Stimulated activated CD8-positive, alpha-beta memory T cell treated with anti-CD3 and anti-CD28 coated beads, Interleukin-15, amount 100 ng/mL, for 48 hours (primary cell): ENCODE measurements at regions not wholly inside any gene's neighbourhood (a gene's known extent, or its start where the extent isn't known, plus 50 kb on each side); places are given as distances from the start of the nearest gene placed in this dataset.
"Not testable (repeated sequence)": the region's sequence is repeated elsewhere in the genome, so short reads cannot be mapped to it uniquely, and the experiment has no call there.

Source experiments
- DNase-seq, 2 donors: peaks; one replicate each; pipeline ENCODE4 v3.0.0-alpha.2; 2020; ENCODE audit warnings: low read depth in 2 of 2

- DNase-seq = no peak
These were observed 158.1 kb upstream of the ANXA10 start for GRCh38 chr4:167934216-167934615.

DNA sequence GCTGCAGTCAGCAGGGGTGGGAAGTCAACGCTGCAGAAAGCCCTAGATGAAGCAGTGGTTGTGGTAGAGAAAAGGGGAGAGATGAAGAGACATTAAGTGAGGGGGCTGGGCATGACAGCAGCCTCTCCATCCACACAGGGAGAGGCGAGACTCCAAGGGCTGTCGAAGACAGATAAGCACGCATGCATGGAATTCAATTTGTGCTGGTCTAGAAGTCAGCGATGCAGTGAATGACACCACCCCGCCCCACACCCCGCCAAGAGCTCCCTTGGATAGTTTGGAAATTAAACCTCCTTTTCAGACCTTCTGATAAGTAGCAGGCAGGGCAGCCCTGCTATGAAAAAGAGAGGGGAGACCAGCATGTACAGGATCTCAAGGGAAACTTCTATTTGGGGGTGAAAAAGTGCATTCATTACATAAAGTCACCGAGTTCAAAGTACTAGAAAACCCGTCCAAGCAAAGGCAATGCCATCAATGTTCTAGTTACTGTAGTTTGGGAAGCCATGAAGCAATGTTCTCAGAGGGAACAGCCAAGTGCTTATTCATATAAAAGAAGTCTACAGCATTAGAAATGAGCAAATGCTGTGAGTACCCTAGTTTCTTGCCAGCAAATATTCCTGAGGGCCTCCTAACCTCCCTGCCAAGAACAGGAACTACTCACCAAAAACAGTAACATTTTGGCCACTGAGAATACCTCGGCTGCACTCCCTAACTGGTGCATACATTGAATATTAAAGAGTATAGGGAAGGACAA is 152.3 kb upstream of the ANXA10 start:
- no peak for DNase-seq

DNA sequence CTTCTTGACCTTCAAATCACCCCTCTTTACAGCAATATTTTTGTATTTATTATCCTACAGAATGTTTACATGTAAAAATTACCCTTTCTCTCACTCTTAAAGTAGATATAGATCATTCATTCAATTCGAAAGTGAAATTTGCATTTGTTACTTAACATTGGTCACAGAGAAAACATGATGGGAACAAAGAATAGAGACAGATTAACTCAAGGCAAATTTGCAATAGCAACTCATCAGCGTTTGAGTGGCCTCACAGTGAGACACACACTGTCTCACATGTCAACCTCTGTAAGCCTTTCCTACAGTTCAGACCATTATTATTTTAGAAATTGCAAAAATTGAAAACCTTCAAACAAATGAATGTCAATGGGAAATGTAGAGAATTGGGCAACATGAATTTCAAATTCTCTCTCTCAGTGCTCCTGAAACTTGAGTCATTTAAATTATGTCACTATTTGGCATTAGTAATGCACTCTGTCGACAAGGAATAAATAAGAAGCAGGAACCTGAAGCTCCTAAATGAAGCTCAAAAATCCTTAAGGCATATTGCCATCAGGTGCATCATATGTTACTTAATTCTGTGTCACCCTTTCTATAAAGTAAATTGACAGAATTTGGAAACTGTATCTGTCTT is 148.3 kb upstream of the ANXA10 start:
- DNase-seq = no peak

- no peak for DNase-seq
These were observed 147.6 kb upstream of the ANXA10 start for GRCh38 chr4:167944721-167945120.

DNA sequence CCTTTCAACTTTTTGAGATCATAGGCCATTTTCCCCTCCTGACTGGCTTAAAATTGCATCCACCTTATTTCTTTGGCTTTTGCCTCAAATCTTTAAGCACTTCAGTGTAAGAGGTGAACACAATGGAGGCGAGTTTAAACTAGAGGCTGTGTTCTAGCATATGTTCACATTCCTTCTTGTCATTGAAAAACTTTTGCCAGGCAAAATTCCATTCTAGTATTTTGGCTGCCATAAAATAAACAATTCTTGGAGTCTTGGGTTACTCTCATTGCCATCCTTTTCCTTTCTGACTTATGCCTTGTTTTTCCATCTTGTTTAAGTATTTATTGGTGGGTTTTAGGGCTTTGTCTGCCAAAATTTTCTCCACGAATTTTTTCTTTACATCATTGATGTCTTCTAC is 137.3 kb upstream of the ANXA10 start:
- no peak for DNase-seq

- DNase-seq = no peak
These were observed 135.7 kb upstream of the ANXA10 start for GRCh38 chr4:167956676-167957075.

DNA sequence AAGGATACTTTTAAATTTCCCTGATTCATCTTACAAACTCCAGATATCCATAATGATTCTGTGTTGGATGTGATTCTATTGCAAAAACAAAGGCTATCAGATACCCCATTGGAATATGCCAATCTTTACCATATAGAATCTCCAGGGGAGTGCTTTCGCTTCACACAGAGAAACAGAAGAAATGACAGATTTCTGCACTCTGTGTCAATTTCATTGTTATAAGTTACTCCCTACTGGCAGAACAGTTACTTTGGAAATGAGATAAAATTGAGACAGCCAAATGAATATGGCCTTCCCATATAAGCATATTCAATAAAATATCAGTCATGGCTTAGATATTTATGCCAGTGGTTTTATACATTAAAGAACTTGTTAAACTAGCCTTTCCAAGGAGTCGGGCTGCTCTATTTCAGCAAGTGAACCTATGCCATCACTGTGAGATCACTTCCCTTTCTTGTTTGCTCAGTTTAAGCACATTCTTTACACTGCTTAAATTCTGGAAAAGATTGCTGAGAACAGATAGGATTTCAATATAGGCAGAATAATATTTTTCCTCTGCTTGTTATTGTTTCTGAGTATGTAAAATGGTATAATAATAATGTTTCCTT is 127.5 kb upstream of the ANXA10 start:
- DNase-seq = no peak

DNA sequence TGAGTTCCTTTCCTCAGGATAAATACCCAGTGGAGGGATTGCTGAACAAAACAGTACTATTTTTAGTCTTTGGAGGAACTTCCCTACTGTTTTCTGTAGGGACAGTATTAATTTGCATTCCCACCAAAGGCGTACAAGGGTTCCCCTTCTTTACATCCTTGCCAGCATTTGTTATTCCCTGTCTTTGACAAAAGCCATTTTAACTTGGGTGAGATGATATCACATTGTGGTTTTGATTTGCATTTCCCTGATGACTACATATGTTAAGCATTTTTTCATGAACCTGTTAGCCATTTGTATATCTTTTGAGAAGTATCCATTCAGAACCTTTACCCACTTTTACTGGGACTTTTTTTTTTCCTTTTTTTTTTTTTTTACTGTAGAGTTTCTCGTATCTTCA is 126.2 kb upstream of the ANXA10 start:
- no peak for DNase-seq

DNA sequence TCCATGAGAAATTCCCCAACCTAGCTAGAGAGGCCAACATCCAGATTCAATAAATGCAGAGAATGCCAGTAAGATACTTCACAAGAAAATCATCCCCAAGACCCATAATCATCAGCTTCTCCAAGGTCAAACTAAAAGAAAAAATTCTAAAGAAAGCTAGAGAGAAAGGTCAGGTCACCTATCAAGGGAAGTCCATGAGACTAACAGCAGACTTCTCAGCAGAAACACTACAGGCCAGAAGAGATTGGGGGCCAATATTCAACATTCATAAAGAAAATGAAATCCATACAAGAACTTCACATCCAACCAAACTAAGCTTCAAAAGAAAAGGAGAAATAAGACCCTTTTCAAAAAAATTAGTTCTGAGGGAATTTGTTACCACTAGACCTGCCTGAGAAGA is 118.8 kb upstream of the ANXA10 start:
- no peak for DNase-seq

DNA sequence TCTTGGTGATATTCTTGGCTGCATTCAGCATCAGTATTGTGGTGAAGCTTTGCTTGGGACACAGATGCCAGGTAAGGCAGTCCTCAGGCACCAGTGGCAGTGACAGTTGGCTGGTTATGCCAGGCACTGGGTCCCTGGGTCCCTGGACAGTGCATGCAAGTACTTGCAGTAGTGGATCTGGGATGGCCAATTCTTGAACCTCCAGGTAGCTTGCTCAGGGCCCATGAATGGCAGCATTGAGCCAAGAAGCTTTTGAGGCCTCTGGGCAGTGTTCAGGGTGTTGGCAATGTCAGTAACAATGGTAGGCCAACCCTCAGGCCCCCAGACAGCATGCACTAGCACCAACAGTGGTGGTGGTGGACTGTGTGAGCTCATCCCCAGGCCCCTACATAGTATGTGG is 106.8 kb upstream of the ANXA10 start:
- DNase-seq = no peak

GRCh38 chr4:167986044-167986443 is 106.3 kb upstream of the ANXA10 start:
- DNase-seq = no peak

DNA sequence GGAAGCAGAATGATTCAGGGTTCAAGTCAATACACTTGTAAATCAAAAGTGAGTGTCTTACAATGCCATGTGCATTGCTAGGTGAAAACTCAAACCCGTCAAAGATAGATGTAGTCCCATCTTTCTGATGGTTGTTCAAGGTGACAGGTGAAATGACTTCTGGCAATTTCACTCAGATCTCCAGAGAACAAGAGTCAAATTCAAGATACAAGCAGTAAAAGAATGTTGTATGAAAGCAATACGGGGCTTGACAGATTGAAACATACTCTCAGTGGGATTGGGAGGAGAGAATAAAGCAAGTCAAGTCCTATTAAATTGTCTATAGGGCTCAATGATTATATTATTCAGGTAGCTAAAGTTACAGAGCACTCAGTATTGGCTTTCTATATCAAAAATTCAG is 105.1 kb upstream of the ANXA10 start:
- no peak for DNase-seq

DNA sequence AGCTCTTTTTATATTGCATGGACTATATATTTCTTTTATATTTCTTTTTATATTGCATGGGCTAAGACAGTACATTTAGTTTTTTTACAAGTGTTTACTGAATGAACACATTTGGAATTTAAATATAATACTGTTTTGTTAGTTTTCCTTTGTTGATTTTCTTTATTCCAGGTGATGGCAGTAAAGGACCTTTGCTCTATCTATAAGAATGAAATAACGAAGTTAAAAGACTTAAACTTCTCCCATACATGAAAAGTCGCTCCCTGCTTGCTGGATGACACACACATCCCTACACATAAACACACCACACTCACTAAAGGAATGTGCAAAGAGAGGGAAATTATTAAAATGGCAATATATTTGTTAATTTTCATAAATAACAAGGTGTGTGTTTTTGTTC is 102.5 kb upstream of the ANXA10 start:
- DNase-seq = no peak

DNA sequence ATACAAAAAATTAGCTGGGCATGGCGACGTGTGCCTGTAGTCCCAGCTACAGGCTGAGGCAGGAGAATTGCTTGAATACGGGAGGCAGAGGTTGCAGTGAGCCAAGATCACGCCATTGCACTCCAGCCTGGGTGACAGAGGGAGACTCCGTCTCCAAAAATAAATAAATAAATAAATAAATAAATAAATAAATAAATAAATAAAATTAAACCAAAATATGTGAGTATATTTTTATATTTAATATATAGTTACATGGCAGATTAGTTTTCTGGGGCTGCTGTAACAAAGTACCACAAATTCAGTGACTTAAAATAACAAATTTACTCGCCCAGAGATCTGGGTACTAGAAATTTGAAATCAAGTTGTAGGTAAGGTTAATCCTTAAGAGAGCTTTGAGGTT is 84.2 kb upstream of the ANXA10 start:
- DNase-seq = not testable (repeated sequence)

DNA sequence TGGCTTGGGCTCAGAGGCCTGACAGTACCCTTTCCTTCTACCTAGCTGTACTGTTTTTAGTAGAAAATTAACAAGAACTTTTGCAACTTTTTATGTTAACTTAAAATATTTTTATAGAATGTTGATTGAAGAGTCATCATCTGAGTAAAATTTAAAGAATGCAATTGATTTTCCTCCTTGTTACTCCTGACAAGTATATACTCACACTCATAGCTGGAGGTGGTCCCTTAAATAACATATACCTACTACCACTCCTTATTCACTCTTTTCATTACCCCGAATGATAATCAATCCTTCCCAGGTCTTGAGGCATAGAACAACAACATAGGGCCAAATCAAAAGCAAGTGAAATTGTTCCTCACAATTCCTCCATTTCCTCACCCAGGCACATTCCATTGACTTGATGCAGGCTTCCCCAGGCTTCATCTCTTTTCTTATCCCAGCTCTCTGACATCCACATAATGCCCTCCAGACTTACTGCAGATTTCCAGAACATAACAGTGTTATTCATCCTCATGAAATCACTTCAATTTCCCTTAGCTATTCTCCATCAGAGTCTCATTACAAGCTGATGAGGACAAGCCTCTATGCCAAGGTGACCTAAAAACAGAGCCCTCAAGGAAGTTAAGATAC is 73.2 kb upstream of the ANXA10 start:
- no peak for DNase-seq

DNA sequence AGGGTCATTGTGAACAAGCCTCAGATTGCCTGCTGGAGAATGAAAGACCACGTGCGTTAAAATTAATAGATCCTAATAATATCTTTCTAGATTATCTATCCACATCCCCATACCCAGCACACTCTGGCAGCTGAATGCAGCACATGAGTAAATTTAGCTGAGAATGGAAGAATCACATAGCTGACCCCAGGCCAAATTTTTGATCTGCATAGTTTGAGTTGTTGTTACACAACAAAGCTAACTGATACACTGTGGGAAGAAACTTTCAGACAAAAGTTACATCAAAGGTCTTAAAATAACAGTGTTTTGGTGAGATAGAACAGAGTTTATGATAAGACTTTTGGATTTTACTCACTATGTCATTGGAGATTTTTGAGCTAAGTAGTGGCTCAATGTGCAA is 72.4 kb upstream of the ANXA10 start:
- no peak for DNase-seq

DNA sequence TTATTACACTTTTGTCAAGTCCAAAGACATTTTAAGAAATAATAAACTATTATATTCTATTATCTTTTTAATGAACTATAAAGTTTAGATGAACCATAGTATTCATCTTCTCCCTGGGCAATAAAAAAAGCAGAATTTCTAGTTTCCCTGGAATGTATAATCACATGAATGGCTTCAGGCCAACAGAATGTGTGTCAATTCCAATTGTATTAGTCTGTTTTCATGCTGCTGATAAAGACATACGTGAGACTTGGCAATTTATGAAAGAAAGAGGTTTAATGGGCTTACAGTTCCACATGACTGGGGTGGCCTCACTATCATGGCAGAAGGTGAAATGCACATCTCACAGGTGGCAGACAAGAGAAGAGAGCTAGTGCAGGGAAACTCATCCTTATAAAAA is 70.7 kb upstream of the ANXA10 start:
- DNase-seq = no peak

DNA sequence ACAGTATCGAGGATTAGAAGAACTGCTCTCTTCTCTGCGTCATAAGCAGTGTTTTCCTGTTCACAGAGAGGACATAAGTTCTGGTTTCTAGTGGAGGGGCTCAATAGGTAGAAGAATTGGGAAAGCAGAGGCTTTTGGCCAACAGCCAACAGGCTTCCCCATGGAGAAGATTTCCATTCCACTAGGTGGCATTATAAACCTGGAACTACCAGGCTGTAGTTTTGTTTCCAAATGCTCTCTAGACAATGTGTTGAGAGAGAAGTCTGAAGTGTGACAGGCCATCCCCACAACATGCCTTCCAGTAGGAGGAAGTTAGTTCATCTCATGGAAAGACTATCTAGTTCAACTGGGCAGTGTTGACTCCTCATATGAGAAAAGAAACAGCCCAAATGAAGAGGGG is 63.8 kb upstream of the ANXA10 start:
- no peak for DNase-seq

GRCh38 chr4:168028970-168029597 is 63.3 kb upstream of the ANXA10 start:
- DNase-seq = no peak

DNA sequence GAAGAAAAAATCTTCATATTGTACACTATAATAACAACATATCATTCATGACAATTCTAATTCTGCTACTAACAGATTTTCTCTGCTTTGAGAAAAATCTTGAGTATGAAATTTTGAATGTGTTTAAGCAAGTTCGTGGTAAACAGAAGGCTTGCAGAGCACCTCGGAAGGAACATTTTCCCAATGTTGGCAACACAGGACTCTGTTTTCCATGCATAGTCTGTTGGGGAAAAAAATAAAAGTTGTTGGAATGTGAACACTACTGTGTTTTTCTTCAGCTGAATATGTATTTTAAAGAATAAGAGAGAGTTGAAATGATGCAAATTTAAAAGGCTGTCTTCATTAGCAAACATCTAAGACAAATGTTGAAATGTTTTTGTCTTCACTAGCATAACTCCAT is 54.7 kb upstream of the ANXA10 start:
- no peak for DNase-seq

DNA sequence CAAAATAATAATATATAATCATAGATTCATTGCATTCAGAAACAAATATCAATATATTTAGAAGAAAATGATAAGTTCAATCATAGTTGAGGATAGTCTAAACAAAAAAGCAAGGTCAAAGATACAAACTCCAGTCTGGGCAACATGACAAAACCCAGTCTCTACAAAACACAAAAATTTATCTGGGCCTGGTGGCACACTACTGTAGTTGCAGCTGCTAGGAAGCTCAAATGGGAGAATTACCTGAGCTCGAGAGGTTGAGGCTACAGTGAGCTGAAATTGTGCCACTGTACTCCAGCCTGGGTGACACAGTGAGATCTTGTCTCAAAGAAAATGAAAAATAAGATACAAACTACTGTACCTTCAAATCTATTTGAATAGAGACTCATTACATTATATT is 52.7 kb upstream of the ANXA10 start:
- no peak for DNase-seq
